Hepatocyte (in vitro differentiated cells): ENCODE measurements at regions not wholly inside any gene's neighbourhood (a gene's known extent, or its start where the extent isn't known, plus 50 kb on each side); places are given as distances from the start of the nearest gene placed in this dataset.

Experiments used
- DNase-seq: peaks from one replicate; pipeline ENCODE4 v3.0.0-alpha.2; 2016; ENCODE audit warnings: low spot score
- H2AFZ ChIP-seq: fragments of 200-600 bp; sonication (generic); 2 replicates; pipeline ENCODE4 v1.6.0; 2016; ENCODE audit warnings: antibody characterized with exemption, mild to moderate bottlenecking
- H3K27ac ChIP-seq: fragments of 200-600 bp; sonication (generic); 2 replicates; pipeline ENCODE4 v1.5.1; 2016; ENCODE audit warnings: mild to moderate bottlenecking
- H3K27me3 ChIP-seq: fragments of 200-600 bp; sonication (generic); 2 replicates; pipeline ENCODE4 v1.6.1; 2016
- H3K36me3 ChIP-seq: fragments of 200-600 bp; sonication (generic); replicated peaks from 2 replicates; pipeline ENCODE4 v1.5.1; 2016; ENCODE audit warnings: low read depth; ENCODE audit not compliant: insufficient read depth
- H3K4me1 ChIP-seq: fragments of 200-600 bp; sonication (generic); 2 replicates; pipeline ENCODE4 v1.5.1; 2016; ENCODE audit warnings: mild to moderate bottlenecking, moderate library complexity; ENCODE audit not compliant: insufficient read depth
- H3K4me2 ChIP-seq: fragments of 200-600 bp; sonication (generic); 2 replicates; pipeline ENCODE4 v1.6.0; 2016
- H3K4me3 ChIP-seq: fragments of 200-600 bp; sonication (generic); 2 replicates; pipeline ENCODE4 v1.5.1; 2016; ENCODE audit warnings: mild to moderate bottlenecking
- H3K79me2 ChIP-seq: fragments of 200-600 bp; sonication (generic); 2 replicates; pipeline ENCODE4 v1.6.0; 2017; ENCODE audit warnings: mild to moderate bottlenecking
- H3K9me2 ChIP-seq: fragments of 200-600 bp; sonication (generic); replicated peaks from 2 replicates; pipeline ENCODE4 v1.6.0; 2017; ENCODE audit warnings: mild to moderate bottlenecking; ENCODE audit not compliant: insufficient read depth
- H3K9me3 ChIP-seq: fragments of 200-600 bp; sonication (generic); 2 replicates; pipeline ENCODE4 v1.5.1; 2016; ENCODE audit warnings: low read depth, mild to moderate bottlenecking
- H4K20me1 ChIP-seq: fragments of 200-600 bp; sonication (generic); 2 replicates; pipeline ENCODE4 v1.6.0; 2016; ENCODE audit warnings: mild to moderate bottlenecking; ENCODE audit not compliant: insufficient read depth, poor library complexity, severe bottlenecking
- EZH2 ChIP-seq: fragments of 200-600 bp; sonication (generic); IDR thresholded peaks from 2 replicates; pipeline ENCODE4 v1.6.1; 2016; ENCODE audit warnings: antibody characterized with exemption, mild to moderate bottlenecking, borderline replicate concordance
- EZH2phosphoT487 ChIP-seq: fragments of 200-600 bp; sonication (generic); IDR thresholded peaks from one replicate; pipeline ENCODE4 v1.6.1; 2018; ENCODE audit warnings: antibody characterized with exemption, mild to moderate bottlenecking, low read depth, moderate library complexity; ENCODE audit not compliant: unreplicated experiment, severe bottlenecking
- WGBS: methylation state at CpG from one replicate; pipeline ENCODE4 v1.1.6; 2016; ENCODE audit warnings: low lambda C conversion rate; ENCODE audit errors: missing lambda C conversion rate; 5-methylcytosine and 5-hydroxymethylcytosine counted together
- TF ChIP-seq, protein P1 (sequence below): fragments of 200-600 bp; sonication (generic); IDR thresholded peaks from 2 replicates; pipeline ENCODE4 v1.5.1; 2016; ENCODE audit warnings: antibody characterized with exemption, mild to moderate bottlenecking; ENCODE audit not compliant: poor library complexity

- 61% methylated on average over 3 of the region's 3 CpGs for WGBS
Measured at GRCh38 chr3:178189854-178190253, 346.4 kb upstream of the KCNMB2 start.

GRCh38 chr3:178193846-178194245 lies 342.4 kb upstream of the KCNMB2 start:
- Histone ChIP-seq H2AFZ (no peak overlapping the region), H3K27ac (no peak overlapping the region), H4K20me1 (no peaks in the 10 kb centered on the region), H3K4me2 (no peak overlapping the region), H3K4me3 (no peak overlapping the region), H3K27me3 (no peaks in the 10 kb centered on the region), H3K36me3 (no peaks in the 10 kb centered on the region), H3K9me2 (no peaks in the 10 kb centered on the region), H3K4me1 (no peaks in the 10 kb centered on the region), H3K9me3 (no peaks in the 10 kb centered on the region), H3K79me2 (no peaks in the 10 kb centered on the region)
- no peak for DNase-seq
- WGBS, result 55% methylated on average over 1 of the region's 1 CpG
- TF ChIP-seq, protein P1, sequence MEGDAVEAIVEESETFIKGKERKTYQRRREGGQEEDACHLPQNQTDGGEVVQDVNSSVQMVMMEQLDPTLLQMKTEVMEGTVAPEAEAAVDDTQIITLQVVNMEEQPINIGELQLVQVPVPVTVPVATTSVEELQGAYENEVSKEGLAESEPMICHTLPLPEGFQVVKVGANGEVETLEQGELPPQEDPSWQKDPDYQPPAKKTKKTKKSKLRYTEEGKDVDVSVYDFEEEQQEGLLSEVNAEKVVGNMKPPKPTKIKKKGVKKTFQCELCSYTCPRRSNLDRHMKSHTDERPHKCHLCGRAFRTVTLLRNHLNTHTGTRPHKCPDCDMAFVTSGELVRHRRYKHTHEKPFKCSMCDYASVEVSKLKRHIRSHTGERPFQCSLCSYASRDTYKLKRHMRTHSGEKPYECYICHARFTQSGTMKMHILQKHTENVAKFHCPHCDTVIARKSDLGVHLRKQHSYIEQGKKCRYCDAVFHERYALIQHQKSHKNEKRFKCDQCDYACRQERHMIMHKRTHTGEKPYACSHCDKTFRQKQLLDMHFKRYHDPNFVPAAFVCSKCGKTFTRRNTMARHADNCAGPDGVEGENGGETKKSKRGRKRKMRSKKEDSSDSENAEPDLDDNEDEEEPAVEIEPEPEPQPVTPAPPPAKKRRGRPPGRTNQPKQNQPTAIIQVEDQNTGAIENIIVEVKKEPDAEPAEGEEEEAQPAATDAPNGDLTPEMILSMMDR, result no peak
- TF ChIP-seq EZH2, result no peak
- TF ChIP-seq EZH2phosphoT487, result no peak

More at GRCh38 chr3:178189854-178190253, 346.4 kb upstream of the KCNMB2 start:
- H3K9me2 ChIP-seq, result no peaks in the 10 kb centered on the region
- no peaks in the 10 kb centered on the region for H3K27me3 ChIP-seq
- H3K27ac ChIP-seq, result no peak overlapping the region
- no peak overlapping the region for H2AFZ ChIP-seq
- TF ChIP-seq EZH2phosphoT487, result no peak
- TF ChIP-seq, protein P1, result no peak
- TF ChIP-seq EZH2, result no peak
- no peaks in the 10 kb centered on the region for H4K20me1 ChIP-seq
- H3K9me3 ChIP-seq, result no peaks in the 10 kb centered on the region
- no peaks in the 10 kb centered on the region for H3K36me3 ChIP-seq
- H3K4me3 ChIP-seq, result no peak overlapping the region
- H3K79me2 ChIP-seq, result no peaks in the 10 kb centered on the region
- no peak for DNase-seq
- H3K4me2 ChIP-seq, result no peak overlapping the region
- H3K4me1 ChIP-seq, result no peaks in the 10 kb centered on the region

- no peak overlapping the region for H3K4me2 ChIP-seq
- DNase-seq, result no peak
- no peaks in the 10 kb centered on the region for H3K79me2 ChIP-seq
- no peaks in the 10 kb centered on the region for H3K27me3 ChIP-seq
- H3K36me3 ChIP-seq, result no peaks in the 10 kb centered on the region
- H2AFZ ChIP-seq, result no peak overlapping the region
- no peak overlapping the region for H3K4me3 ChIP-seq
- H4K20me1 ChIP-seq, result no peaks in the 10 kb centered on the region
- WGBS, result 84% methylated on average over 4 of the region's 4 CpGs
- no peak overlapping the region for H3K27ac ChIP-seq
- H3K9me2 ChIP-seq, result no peaks in the 10 kb centered on the region
- H3K9me3 ChIP-seq, result no peaks in the 10 kb centered on the region
- no peaks in the 10 kb centered on the region for H3K4me1 ChIP-seq
- no peak for TF ChIP-seq EZH2
- TF ChIP-seq, protein P1, result no peak
- TF ChIP-seq EZH2phosphoT487, result no peak
Measured at GRCh38 chr3:178194539-178194938, 341.7 kb upstream of the KCNMB2 start.

GRCh38 chr3:178195824-178196223 lies 340.4 kb upstream of the KCNMB2 start:
- no peaks in the 10 kb centered on the region for H3K27me3 ChIP-seq
- H4K20me1 ChIP-seq, result no peaks in the 10 kb centered on the region
- H3K79me2 ChIP-seq, result no peaks in the 10 kb centered on the region
- no peaks in the 10 kb centered on the region for H3K4me1 ChIP-seq
- H3K4me3 ChIP-seq, result no peak overlapping the region
- no peak overlapping the region for H3K27ac ChIP-seq
- H3K4me2 ChIP-seq, result no peak overlapping the region
- 96% methylated on average over 2 of the region's 2 CpGs for WGBS
- H2AFZ ChIP-seq, result no peak overlapping the region
- no peaks in the 10 kb centered on the region for H3K9me3 ChIP-seq
- TF ChIP-seq EZH2 (no peak), EZH2phosphoT487 (no peak)
- TF ChIP-seq, protein P1, result no peak
- DNase-seq, result no peak
- no peaks in the 10 kb centered on the region for H3K9me2 ChIP-seq
- H3K36me3 ChIP-seq, result no peaks in the 10 kb centered on the region
